ENCODE measurements at regions not wholly inside any gene's neighbourhood (a gene's known extent, or its start where the extent isn't known, plus 50 kb on each side); places are given as distances from the start of the nearest gene placed in this dataset.

GRCh38 chr13:34762312-34762711, 179.8 kb upstream of the NBEA start:
- DNase-seq = no peak
- Mint-ChIP-seq H3K9me3 (ENCODE audit: unreplicated experiment) (no peaks in the 10 kb centered on the region), H3K27me3 (ENCODE audit: insufficient read depth, unreplicated experiment) (no peaks in the 10 kb centered on the region), H3K4me1 (ENCODE audit: low read depth, unreplicated experiment) (no peaks in the 10 kb centered on the region), H3K4me3 (ENCODE audit: unreplicated experiment) (no peak overlapping the region), H3K27ac (ENCODE audit: unreplicated experiment) (no peak overlapping the region), H3K36me3 (ENCODE audit: insufficient read depth, unreplicated experiment) (no peaks in the 10 kb centered on the region)
- no peaks in the 10 kb centered on the region for H3K4me1 ChIP-seq
- H3K4me3 ChIP-seq (ENCODE audit: low read depth, low read length) = no peak overlapping the region
- POLR2A ChIA-PET = no interaction called here
- no peaks in the 10 kb centered on the region for H3K27me3 ChIP-seq (replicated peaks; ENCODE audit: control insufficient read depth, insufficient read depth, low read length)
- CTCF ChIA-PET = no interaction called here
- no peaks in the 10 kb centered on the region for H3K36me3 ChIP-seq (ENCODE audit: control insufficient read depth, insufficient read depth, low read length)
- BruUV-seq (replicated peaks) = no TSS peak
- TF ChIP-seq CTCF (IDR thresholded peaks at IDR 0.05; ENCODE audit: insufficient read depth in 1 of 2, low read depth in 1 of 2, low read length in 1 of 2, severe bottlenecking in 1 of 2, unreplicated experiment in 1 of 2) = no peak
- peaks cover 3% of the 10 kb centered on the region; the same call in 1 of the 2 replicates for H3K9me3 ChIP-seq
- intact Hi-C loops (cut with micrococcal nuclease; ENCODE audit: unreplicated experiment) = no loop called here

GRCh38 chr13:34764246-34764645, 177.8 kb upstream of the NBEA start:
- Histone ChIP-seq H3K36me3 (ENCODE audit: control insufficient read depth, insufficient read depth, low read length) (no peaks in the 10 kb centered on the region), H3K4me3 (ENCODE audit: low read depth, low read length) (no peak overlapping the region), H3K27me3 (replicated peaks; ENCODE audit: control insufficient read depth, insufficient read depth, low read length) (no peaks in the 10 kb centered on the region), H3K9me3 (peaks cover 3% of the 10 kb centered on the region; the same call in 1 of the 2 replicates), H3K4me1 (no peaks in the 10 kb centered on the region)
- TF ChIP-seq CTCF (IDR thresholded peaks at IDR 0.05; ENCODE audit: insufficient read depth in 1 of 2, low read depth in 1 of 2, low read length in 1 of 2, severe bottlenecking in 1 of 2, unreplicated experiment in 1 of 2) = no peak
- ChIA-PET POLR2A (no interaction called here), CTCF (no interaction called here)
- Mint-ChIP-seq H3K27me3 (ENCODE audit: insufficient read depth, unreplicated experiment) (no peaks in the 10 kb centered on the region), H3K36me3 (ENCODE audit: insufficient read depth, unreplicated experiment) (no peaks in the 10 kb centered on the region), H3K4me3 (ENCODE audit: unreplicated experiment) (no peak overlapping the region), H3K9me3 (ENCODE audit: unreplicated experiment) (no peaks in the 10 kb centered on the region), H3K4me1 (ENCODE audit: low read depth, unreplicated experiment) (no peaks in the 10 kb centered on the region), H3K27ac (ENCODE audit: unreplicated experiment) (no peak overlapping the region)
- BruUV-seq (replicated peaks) = no TSS peak
- no peak for DNase-seq
- intact Hi-C loops (cut with micrococcal nuclease; ENCODE audit: unreplicated experiment) = no loop called here

GRCh38 chr13:34765446-34766180, 176.5 kb upstream of the NBEA start:
- CTCF ChIA-PET = no interaction called here
- intact Hi-C loops (cut with micrococcal nuclease; ENCODE audit: unreplicated experiment) = no loop called here
- peaks cover under 1% of the 10 kb centered on the region for H3K9me3 Mint-ChIP-seq (ENCODE audit: unreplicated experiment)
- Histone ChIP-seq H3K27me3 (replicated peaks; ENCODE audit: control insufficient read depth, insufficient read depth, low read length) (no peaks in the 10 kb centered on the region), H3K9me3 (peaks cover 3% of the 10 kb centered on the region; the same call in 1 of the 2 replicates), H3K4me1 (no peaks in the 10 kb centered on the region), H3K4me3 (ENCODE audit: low read depth, low read length) (no peak overlapping the region), H3K36me3 (ENCODE audit: control insufficient read depth, insufficient read depth, low read length) (no peaks in the 10 kb centered on the region)
- TF ChIP-seq CTCF (IDR thresholded peaks at IDR 0.05; ENCODE audit: insufficient read depth in 1 of 2, low read depth in 1 of 2, low read length in 1 of 2, severe bottlenecking in 1 of 2, unreplicated experiment in 1 of 2) = no peak
- H3K27ac Mint-ChIP-seq (ENCODE audit: unreplicated experiment) = no peak overlapping the region
- BruUV-seq (replicated peaks) = no TSS peak
- H3K4me3 Mint-ChIP-seq (ENCODE audit: unreplicated experiment) = no peak overlapping the region
- DNase-seq = no peak
- H3K36me3 Mint-ChIP-seq (ENCODE audit: insufficient read depth, unreplicated experiment) = no peaks in the 10 kb centered on the region
- no peaks in the 10 kb centered on the region for H3K27me3 Mint-ChIP-seq (ENCODE audit: insufficient read depth, unreplicated experiment)
- POLR2A ChIA-PET = no interaction called here
- H3K4me1 Mint-ChIP-seq (ENCODE audit: low read depth, unreplicated experiment) = no peaks in the 10 kb centered on the region

Measured in Caco-2 (cell line).